OCI-LY1 (cell line): ENCODE measurements at regions not wholly inside any gene's neighbourhood (a gene's known extent, or its start where the extent isn't known, plus 50 kb on each side); places are given as distances from the start of the nearest gene placed in this dataset.

Experiments
- EZH2 ChIP-seq: fragments of 200-600 bp; sonication (generic), shearing (Covaris generic); IDR thresholded peaks from 2 replicates; pipeline ENCODE4 v1.8.0; 2017; ENCODE audit warnings: borderline replicate concordance, mixed run types, mild to moderate bottlenecking, antibody characterized with exemption, low read length, moderate library complexity, mixed read lengths
- TF ChIP-seq, protein P1 (sequence below): fragments of 200-600 bp; sonication (generic), shearing (Covaris generic); IDR thresholded peaks from 2 replicates; pipeline ENCODE4 v1.5.1; 2017; ENCODE audit warnings: mild to moderate bottlenecking, antibody characterized with exemption, low read length, moderate library complexity, mixed read lengths

DNA sequence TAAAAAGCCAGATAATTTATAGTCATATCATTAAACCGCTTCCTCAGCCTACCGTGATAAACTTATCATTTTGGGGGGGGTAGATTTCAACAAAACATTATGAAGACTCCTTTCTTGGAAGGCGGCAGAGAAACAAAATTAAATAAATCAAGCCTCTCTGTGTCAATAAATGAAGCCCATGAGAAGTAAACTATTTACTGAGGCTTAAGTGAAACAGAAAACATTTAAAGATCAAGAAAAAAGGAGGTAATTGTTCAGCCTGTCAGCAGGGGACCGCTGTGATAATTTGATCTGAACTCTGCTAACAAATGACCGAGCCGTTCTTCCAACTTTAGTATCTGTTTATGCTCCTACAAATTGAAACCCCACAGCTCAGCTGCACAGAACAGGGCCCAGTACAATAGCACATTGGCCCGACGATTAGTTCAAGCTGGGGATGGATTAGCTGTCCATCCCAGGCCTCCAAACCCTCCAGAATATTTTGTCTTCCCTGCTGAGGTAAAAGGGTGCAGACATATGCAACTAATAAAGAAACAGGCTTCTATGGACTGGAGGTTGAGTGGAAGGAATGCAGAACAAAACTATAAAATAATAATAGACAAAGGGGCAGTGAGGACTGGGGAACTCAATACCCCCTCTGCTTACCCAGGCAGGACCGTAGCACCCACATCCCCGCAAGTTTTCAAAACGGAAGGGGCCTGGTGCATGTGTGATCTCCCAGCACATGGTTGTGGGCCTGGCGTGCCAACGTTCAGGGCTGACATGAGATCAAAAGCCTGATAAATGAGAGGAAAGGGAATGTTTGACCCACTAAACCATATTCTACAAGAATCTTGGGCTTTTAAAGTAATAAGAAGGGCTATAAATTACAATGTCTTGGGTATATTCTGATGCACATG lies 298.1 kb upstream of the IRX5 start:
- TF ChIP-seq EZH2: no peak
- TF ChIP-seq, protein P1, sequence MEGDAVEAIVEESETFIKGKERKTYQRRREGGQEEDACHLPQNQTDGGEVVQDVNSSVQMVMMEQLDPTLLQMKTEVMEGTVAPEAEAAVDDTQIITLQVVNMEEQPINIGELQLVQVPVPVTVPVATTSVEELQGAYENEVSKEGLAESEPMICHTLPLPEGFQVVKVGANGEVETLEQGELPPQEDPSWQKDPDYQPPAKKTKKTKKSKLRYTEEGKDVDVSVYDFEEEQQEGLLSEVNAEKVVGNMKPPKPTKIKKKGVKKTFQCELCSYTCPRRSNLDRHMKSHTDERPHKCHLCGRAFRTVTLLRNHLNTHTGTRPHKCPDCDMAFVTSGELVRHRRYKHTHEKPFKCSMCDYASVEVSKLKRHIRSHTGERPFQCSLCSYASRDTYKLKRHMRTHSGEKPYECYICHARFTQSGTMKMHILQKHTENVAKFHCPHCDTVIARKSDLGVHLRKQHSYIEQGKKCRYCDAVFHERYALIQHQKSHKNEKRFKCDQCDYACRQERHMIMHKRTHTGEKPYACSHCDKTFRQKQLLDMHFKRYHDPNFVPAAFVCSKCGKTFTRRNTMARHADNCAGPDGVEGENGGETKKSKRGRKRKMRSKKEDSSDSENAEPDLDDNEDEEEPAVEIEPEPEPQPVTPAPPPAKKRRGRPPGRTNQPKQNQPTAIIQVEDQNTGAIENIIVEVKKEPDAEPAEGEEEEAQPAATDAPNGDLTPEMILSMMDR: no peak
